HG03095 (cell line): ENCODE measurements at regions not wholly inside any gene's neighbourhood (a gene's known extent, or its start where the extent isn't known, plus 50 kb on each side); places are given as distances from the start of the nearest gene placed in this dataset.

Source experiments
- ATAC-seq: cut with Tn5 transposase; IDR thresholded peaks from one replicate; pipeline ENCODE4 v1.9.1; 2021; ENCODE audit warnings: moderate library complexity; ENCODE audit not compliant: unreplicated experiment

DNA sequence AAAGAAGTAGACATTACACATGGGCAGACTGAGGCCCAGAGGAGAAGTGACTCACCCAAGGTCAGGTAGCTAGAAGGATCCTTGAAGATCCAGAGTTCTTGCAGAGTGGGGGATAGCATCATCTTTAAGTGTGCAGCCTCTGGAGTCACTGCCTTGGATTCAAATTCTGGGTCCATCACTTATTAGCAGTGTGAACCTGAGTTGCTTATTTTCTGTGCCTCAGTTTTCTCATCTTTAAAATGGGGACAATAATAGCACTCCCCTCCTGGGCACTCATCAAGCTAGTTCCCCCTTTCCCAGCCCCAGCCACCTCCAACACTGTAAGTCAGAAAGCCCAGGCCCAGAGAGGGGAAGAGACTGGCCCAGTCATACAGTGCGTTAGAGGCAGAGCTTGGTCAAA is 141.8 kb upstream of the PJA1 start:
- no peak for ATAC-seq

- ATAC-seq, result no peak
Observed at GRCh38 chrX:69306063-69306404, 140.8 kb upstream of the PJA1 start.

DNA sequence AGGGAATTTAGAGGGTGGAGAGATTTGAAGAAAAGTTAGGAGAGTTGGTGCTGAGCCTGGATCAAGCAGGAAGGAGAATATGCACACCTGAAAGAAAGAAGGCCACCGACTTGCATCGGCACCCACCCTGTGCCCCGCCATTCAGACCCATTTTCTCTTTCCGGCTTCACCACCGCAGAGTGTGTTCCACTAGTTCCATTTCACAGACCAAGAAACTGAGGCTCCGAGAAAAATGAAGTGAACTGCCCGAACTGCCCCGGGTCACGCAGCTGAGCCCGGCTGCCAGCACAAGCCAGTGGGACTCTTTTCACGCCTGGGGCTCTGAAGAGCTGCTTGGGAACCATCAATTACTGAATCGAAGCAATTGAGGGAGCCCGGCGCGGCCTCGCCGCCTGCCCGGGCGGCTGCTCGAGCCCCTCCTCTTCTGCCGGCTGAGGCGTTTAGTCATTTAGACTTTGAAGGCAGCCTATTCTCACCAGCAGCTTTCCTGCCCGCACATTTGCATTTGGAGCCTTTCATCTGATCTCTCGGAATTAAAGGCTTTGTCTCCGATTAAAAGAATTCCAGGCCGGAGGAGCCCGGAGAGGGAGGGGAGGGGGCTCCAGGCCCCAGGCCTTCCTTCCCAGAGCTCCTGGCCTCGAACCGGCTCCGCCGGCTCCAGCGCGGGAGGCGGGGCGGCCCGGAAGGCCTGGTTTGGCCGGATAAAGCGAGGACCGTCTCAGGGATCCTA is 140.2 kb upstream of the PJA1 start:
- no peak for ATAC-seq

GRCh38 chrX:69303231-69303630 is 138.0 kb upstream of the PJA1 start:
- no peak for ATAC-seq

DNA sequence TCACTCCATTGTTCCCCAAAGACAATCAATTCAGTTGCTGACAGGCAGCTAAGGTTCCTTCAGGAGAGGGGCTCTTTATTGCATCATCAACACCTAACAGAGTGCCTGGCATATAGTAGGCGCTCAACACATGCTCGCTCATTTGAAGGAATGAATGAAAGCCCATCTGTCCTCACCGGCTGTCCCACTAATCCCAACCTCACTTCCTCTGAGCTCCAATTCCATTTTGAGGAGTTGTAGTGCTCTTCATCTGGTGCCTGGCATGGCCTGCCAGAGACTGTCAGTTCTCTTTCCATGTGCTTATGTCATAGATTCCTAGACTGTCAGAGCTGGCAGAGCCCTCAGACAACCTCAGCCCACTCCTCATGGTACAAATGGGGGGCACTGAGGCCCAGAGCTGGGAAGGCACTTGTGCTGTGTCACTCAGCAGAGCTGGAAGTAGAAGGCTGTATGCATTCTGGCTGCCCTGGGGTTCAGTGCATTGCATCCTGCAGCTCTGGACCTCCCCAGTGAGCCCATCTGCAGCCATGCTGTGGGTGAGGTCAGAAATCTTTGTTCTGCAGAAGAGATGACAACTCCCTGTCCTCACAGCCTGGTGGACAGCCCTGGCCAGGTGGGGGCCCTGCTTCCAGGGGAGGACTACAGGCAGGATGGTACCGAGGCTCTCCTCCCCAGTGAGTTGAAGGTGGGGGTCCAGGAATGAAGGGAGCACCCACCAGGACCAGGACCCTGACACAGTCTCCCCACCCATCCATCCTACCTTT is 134.9 kb upstream of the PJA1 start:
- no peak for ATAC-seq

- ATAC-seq, result no peak
Observed at GRCh38 chrX:69299285-69299684, 134.0 kb upstream of the PJA1 start.

DNA sequence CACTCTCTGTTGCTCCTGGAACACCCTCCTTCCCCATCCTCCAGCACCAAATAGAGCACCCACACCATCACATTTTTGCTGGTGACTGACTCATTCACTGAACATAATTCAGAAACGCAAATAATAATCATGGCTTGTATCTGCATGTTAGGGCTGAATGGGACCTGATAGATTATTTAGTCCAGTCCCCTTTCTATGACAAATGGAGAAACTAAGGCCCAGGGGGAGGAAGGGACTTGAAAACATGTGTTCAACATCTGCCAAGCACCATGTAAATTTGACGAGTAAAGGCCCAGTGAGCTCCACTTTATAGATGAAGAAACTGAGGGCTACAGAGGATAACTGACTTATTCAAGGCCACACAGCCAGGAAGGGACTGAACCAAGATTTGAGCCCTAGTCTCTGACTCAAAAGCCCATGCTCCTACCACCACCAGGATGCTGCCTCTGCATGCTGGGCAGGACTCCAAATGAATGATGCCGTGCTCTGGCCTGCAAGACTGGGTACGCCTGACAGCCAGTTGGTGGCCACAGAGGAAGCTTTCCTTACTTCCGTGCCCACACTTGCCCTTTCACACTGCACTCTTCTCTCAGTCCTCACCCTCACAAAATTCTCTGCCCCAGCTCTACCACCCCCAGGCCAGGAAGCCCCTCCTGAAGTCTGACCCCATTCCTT is 133.3 kb upstream of the PJA1 start:
- no peak for ATAC-seq

- ATAC-seq, result no peak
Observed at GRCh38 chrX:69297506-69297905, 132.3 kb upstream of the PJA1 start.

- no peak for ATAC-seq
Observed at GRCh38 chrX:69293776-69294601, 128.7 kb upstream of the PJA1 start.

DNA sequence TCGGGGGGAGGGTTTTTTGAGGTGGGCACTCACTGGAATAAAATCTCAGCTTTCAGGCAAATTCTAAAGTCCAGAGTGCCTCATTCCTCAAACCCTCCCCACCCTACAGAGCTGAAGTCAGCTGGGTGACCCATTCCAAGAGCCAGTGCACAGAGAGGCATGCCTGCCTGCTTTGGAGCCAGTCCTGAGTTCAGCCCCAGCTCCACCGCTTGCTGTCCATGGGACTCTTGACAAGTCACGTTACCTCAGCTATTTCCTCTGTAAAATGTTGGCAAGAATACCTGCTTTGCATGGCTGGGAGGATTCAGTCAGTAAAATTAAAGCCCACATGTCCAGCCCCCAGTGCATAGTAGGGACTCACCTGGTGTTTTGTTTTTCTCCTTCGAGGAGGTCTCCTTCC is 125.9 kb upstream of the PJA1 start:
- no peak for ATAC-seq

DNA sequence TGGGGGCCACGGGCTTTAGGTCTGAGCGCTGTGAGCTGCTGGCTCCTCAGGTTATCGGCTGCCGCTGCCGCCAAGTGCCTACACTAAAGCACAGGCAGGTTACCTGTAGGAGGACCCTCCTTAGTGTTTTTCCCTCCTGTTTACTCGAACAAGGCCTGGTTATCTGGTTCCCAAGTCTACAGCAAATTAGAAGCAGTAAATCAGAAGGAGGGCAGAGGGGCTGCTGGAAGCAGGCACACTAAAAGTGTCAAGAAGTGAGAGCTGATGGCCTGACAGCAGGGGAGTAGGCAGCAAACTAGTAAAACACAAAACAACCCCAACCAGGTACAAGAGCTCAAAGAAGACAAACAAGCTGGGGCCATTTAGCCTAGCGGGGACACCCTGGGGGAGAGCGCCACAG is 125.0 kb upstream of the PJA1 start:
- ATAC-seq, result no peak

- ATAC-seq, result no peak
Observed at GRCh38 chrX:69289793-69290123, 124.5 kb upstream of the PJA1 start.

DNA sequence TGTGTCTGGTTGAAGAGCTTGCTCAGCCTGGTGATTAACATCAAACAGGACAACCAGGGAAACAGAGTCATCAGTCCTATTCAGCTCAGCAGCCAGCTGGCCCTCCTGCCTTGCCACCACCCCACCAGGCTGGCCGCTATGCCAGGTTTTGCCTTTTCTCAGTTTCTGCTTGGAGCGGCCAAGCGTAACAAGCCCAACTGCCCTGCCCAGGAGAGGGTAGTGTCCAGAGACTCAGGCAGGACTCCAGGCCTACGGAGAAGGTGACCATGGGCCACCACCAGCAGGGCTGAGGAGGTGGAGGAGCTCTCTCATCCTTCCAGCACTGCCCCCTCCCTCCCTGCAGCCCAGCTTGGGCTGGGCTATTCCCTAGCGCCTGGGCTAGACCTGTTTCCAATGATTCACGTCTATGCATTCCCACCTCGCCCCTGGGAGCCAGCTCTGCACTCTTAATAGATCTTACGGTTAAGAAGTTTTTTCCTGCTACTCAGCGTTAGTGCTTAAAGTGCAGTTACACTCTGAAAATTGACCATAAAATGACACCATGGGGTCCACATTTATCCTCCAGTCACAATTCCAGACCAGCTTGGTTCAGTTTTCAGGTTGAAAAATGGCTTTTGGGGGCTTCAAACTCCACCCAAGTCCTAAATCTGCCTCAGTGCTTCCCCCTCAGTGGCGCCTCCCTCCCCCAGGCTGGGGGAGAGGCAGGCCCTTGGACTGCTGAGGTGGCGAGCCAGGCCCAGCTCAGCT is 124.0 kb upstream of the PJA1 start:
- no peak for ATAC-seq

DNA sequence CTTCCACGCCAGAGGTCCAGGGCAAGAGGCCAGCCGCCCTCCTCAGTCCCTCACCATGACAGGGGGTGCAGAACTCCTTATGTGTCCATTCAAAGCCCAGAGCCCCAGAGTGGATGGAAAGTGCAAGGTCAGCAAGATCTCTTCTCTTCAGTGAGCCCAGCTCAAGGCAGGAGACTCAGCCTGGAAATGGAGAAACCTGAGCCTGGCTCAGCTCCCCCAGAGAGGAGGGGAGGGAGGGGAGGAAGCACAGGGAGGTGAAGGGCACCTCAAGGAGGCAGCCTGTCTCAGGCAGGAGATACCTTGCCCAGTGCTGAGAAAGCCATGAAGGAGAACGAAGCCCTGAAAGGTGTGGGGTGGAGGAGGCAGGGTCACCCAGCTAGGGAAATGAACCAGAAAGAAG is 121.8 kb upstream of the PJA1 start:
- no peak for ATAC-seq

DNA sequence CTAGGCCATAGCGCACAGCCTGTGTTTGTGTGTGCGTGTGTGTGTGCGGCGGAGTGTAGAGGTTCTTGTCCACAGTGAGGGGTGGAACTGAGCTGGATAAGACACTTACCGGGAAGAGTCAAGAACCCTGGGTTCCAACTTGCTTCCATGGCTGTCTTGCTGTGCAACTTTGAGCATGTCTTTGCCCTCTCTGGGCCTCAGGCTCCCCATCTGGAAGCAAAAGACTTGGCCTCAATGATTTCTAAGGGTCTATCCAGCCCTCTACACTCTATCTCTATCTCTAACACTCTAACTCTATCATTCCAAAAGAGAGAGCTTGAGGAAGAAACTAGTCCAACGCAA is 121.3 kb upstream of the PJA1 start:
- ATAC-seq, result no peak

GRCh38 chrX:69285881-69286564 is 120.8 kb upstream of the PJA1 start:
- ATAC-seq, result peak; percentile 68

GRCh38 chrX:69285401-69285877 is 120.2 kb upstream of the PJA1 start:
- no peak for ATAC-seq

GRCh38 chrX:69284491-69284890 is 119.2 kb upstream of the PJA1 start:
- no peak for ATAC-seq

- no peak for ATAC-seq
Observed at GRCh38 chrX:69282893-69283690, 117.8 kb upstream of the PJA1 start.
